ENCODE measurements at regions not wholly inside any gene's neighbourhood (a gene's known extent, or its start where the extent isn't known, plus 50 kb on each side); places are given as distances from the start of the nearest gene placed in this dataset.

- Histone ChIP-seq H3K36me3 (ENCODE audit: control insufficient read depth in 2 of 2, extremely low read depth in 1 of 2, insufficient read depth in 2 of 2, low read length in 2 of 2) (no peaks in the 10 kb centered on the region), H3K4me3 (ENCODE audit: control insufficient read depth in 2 of 3, extremely low read depth in 1 of 3, insufficient read depth in 2 of 3, low read depth in 1 of 3, low read length in 3 of 3) (no peak overlapping the region), H3K4me1 (ENCODE audit: control insufficient read depth, extremely low read depth, insufficient read depth, low read length) (no peaks in the 10 kb centered on the region), H3K27ac (ENCODE audit: control insufficient read depth, insufficient read depth, low read length) (no peak overlapping the region), H3K79me2 (ENCODE audit: control insufficient read depth, insufficient read depth, low read length) (no peaks in the 10 kb centered on the region), H4K20me1 (ENCODE audit: control insufficient read depth, extremely low read depth, insufficient read depth, low read length) (no peaks in the 10 kb centered on the region), H3K9me1 (ENCODE audit: control insufficient read depth, extremely low read depth, insufficient read depth, low read length) (no peaks in the 10 kb centered on the region), H3K4me2 (ENCODE audit: control insufficient read depth, extremely low read depth, insufficient read depth, low read depth, low read length) (no peak overlapping the region), H3K9ac (ENCODE audit: control insufficient read depth, extremely low read depth, insufficient read depth, low read length) (no peak overlapping the region), H2AFZ (ENCODE audit: control insufficient read depth, low read length) (no peak overlapping the region), H3K9me3 (ENCODE audit: control insufficient read depth, low read depth, low read length) (no peaks in the 10 kb centered on the region), H3K27me3 (ENCODE audit: control insufficient read depth, extremely low read depth, insufficient read depth, low read length) (no peaks in the 10 kb centered on the region)
- TF ChIP-seq EZH2 (IDR thresholded peaks at IDR 0.05; ENCODE audit: low read length): no peak
- TF ChIP-seq, protein P1, sequence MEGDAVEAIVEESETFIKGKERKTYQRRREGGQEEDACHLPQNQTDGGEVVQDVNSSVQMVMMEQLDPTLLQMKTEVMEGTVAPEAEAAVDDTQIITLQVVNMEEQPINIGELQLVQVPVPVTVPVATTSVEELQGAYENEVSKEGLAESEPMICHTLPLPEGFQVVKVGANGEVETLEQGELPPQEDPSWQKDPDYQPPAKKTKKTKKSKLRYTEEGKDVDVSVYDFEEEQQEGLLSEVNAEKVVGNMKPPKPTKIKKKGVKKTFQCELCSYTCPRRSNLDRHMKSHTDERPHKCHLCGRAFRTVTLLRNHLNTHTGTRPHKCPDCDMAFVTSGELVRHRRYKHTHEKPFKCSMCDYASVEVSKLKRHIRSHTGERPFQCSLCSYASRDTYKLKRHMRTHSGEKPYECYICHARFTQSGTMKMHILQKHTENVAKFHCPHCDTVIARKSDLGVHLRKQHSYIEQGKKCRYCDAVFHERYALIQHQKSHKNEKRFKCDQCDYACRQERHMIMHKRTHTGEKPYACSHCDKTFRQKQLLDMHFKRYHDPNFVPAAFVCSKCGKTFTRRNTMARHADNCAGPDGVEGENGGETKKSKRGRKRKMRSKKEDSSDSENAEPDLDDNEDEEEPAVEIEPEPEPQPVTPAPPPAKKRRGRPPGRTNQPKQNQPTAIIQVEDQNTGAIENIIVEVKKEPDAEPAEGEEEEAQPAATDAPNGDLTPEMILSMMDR (optimal IDR thresholded peaks at IDR 0.05 in 1 of 3, IDR thresholded peaks at IDR 0.05 in 1 of 3, conservative IDR thresholded peaks at IDR 0.05 in 1 of 3; ENCODE audit: extremely low read depth in 1 of 3, insufficient read depth in 2 of 3, low read length in 3 of 3): no peak
- no peak for DNase-seq (ENCODE audit: low read depth, low spot score)
- dilution Hi-C loops (cut with MboI; ENCODE audit: extremely low pct_ligation_motif_present, low sequenced_read_pairs): no loop called here
- no peak for FAIRE-seq
These were observed 115.0 kb downstream of the UBE2U start for GRCh38 chr1:64318428-64318827.

DNA sequence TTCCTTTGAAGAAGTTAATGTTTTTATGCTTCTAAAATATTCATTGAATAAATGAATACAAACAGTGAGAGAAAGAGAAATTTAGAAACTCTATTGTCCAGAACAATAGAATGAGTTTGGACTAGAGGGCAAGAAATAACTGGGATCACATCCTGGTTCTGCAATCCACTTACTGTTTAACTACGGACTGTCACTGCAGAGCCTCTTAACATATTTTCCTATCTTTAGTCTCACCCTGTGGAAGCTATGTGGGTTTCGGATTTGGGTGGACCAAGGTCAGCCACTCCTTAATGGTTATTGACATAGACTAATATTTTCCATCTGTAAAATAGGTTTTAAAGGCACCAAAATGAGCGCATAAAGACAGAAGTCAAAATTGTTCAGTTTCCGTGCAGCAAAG, 116.6 kb downstream of the UBE2U start:
- no peaks in the 10 kb centered on the region for H3K27me3 ChIP-seq (ENCODE audit: control insufficient read depth, extremely low read depth, insufficient read depth, low read length)
- H4K20me1 ChIP-seq (ENCODE audit: control insufficient read depth, extremely low read depth, insufficient read depth, low read length): no peaks in the 10 kb centered on the region
- H3K36me3 ChIP-seq (ENCODE audit: control insufficient read depth in 2 of 2, extremely low read depth in 1 of 2, insufficient read depth in 2 of 2, low read length in 2 of 2): no peaks in the 10 kb centered on the region
- H3K9me3 ChIP-seq (ENCODE audit: control insufficient read depth, low read depth, low read length): no peaks in the 10 kb centered on the region
- no peaks in the 10 kb centered on the region for H3K4me1 ChIP-seq (ENCODE audit: control insufficient read depth, extremely low read depth, insufficient read depth, low read length)
- DNase-seq (ENCODE audit: low read depth, low spot score) (no peak), FAIRE-seq (no peak)
- TF ChIP-seq EZH2 (IDR thresholded peaks at IDR 0.05; ENCODE audit: low read length): no peak
- TF ChIP-seq, protein P1 (optimal IDR thresholded peaks at IDR 0.05 in 1 of 3, IDR thresholded peaks at IDR 0.05 in 1 of 3, conservative IDR thresholded peaks at IDR 0.05 in 1 of 3; ENCODE audit: extremely low read depth in 1 of 3, insufficient read depth in 2 of 3, low read length in 3 of 3): no peak
- H3K9me1 ChIP-seq (ENCODE audit: control insufficient read depth, extremely low read depth, insufficient read depth, low read length): no peaks in the 10 kb centered on the region
- no peak overlapping the region for H3K9ac ChIP-seq (ENCODE audit: control insufficient read depth, extremely low read depth, insufficient read depth, low read length)
- no peak overlapping the region for H3K4me2 ChIP-seq (ENCODE audit: control insufficient read depth, extremely low read depth, insufficient read depth, low read depth, low read length)
- H3K27ac ChIP-seq (ENCODE audit: control insufficient read depth, insufficient read depth, low read length): no peak overlapping the region
- no peaks in the 10 kb centered on the region for H3K79me2 ChIP-seq (ENCODE audit: control insufficient read depth, insufficient read depth, low read length)
- no peak overlapping the region for H3K4me3 ChIP-seq (ENCODE audit: control insufficient read depth in 2 of 3, extremely low read depth in 1 of 3, insufficient read depth in 2 of 3, low read depth in 1 of 3, low read length in 3 of 3)
- no peak overlapping the region for H2AFZ ChIP-seq (ENCODE audit: control insufficient read depth, low read length)
- dilution Hi-C loops (cut with MboI; ENCODE audit: extremely low pct_ligation_motif_present, low sequenced_read_pairs): no loop called here
